ENCODE measurements at regions not wholly inside any gene's neighbourhood (a gene's known extent, or its start where the extent isn't known, plus 50 kb on each side); places are given as distances from the start of the nearest gene placed in this dataset.
A peak's percentile ranks its signal among the peaks of the same experiment; 100 is the strongest.

DNA sequence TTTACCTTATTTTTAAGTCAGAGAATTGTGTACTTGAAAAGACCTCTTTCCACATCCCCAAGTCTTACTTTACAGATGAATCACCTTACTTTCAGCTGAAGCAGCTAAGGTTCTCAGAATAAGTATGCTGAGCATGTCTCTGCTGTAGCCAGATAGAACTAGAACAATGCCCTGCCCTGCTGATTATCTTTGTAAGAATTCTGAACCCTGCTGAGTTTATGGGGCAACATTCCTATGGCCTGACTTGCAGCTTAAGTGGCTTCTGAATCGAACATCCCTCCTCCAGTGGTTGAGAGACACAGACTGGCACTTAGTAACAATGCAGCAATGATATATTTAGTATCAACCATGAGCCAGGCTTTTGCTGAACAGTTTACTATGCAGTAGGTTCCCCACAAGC lies 592.0 kb upstream of the WWC1 start:
- Histone ChIP-seq H2AFZ (ENCODE audit: control insufficient read depth, low read length) (no peak overlapping the region), H3K4me3 (ENCODE audit: control insufficient read depth in 2 of 3, extremely low read depth in 1 of 3, insufficient read depth in 2 of 3, low read depth in 1 of 3, low read length in 3 of 3) (peak overlapping the region in 1 of 3 experiments; percentile 43), H3K27ac (ENCODE audit: control insufficient read depth, insufficient read depth, low read length) (peak overlapping the region; percentile 99), H3K79me2 (ENCODE audit: control insufficient read depth, insufficient read depth, low read length) (no peaks in the 10 kb centered on the region), H4K20me1 (ENCODE audit: control insufficient read depth, extremely low read depth, insufficient read depth, low read length) (no peaks in the 10 kb centered on the region), H3K9ac (ENCODE audit: control insufficient read depth, extremely low read depth, insufficient read depth, low read length) (peak overlapping the region; percentile 77), H3K9me1 (ENCODE audit: control insufficient read depth, extremely low read depth, insufficient read depth, low read length) (no peaks in the 10 kb centered on the region), H3K9me3 (ENCODE audit: control insufficient read depth, low read depth, low read length) (no peaks in the 10 kb centered on the region), H3K27me3 (ENCODE audit: control insufficient read depth, extremely low read depth, insufficient read depth, low read length) (no peaks in the 10 kb centered on the region), H3K36me3 (ENCODE audit: control insufficient read depth in 2 of 2, extremely low read depth in 1 of 2, insufficient read depth in 2 of 2, low read length in 2 of 2) (no peaks in the 10 kb centered on the region), H3K4me2 (ENCODE audit: control insufficient read depth, extremely low read depth, insufficient read depth, low read depth, low read length) (peak overlapping the region; percentile 85), H3K4me1 (ENCODE audit: control insufficient read depth, extremely low read depth, insufficient read depth, low read length) (peaks cover 37% of the 10 kb centered on the region)
- DNase-seq (ENCODE audit: low read depth, low spot score) (peak; percentile 98), FAIRE-seq (peak; percentile 96)
- TF ChIP-seq, protein P1, sequence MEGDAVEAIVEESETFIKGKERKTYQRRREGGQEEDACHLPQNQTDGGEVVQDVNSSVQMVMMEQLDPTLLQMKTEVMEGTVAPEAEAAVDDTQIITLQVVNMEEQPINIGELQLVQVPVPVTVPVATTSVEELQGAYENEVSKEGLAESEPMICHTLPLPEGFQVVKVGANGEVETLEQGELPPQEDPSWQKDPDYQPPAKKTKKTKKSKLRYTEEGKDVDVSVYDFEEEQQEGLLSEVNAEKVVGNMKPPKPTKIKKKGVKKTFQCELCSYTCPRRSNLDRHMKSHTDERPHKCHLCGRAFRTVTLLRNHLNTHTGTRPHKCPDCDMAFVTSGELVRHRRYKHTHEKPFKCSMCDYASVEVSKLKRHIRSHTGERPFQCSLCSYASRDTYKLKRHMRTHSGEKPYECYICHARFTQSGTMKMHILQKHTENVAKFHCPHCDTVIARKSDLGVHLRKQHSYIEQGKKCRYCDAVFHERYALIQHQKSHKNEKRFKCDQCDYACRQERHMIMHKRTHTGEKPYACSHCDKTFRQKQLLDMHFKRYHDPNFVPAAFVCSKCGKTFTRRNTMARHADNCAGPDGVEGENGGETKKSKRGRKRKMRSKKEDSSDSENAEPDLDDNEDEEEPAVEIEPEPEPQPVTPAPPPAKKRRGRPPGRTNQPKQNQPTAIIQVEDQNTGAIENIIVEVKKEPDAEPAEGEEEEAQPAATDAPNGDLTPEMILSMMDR (optimal IDR thresholded peaks at IDR 0.05 in 1 of 3, IDR thresholded peaks at IDR 0.05 in 1 of 3, conservative IDR thresholded peaks at IDR 0.05 in 1 of 3; ENCODE audit: extremely low read depth in 1 of 3, insufficient read depth in 2 of 3, low read length in 3 of 3): no peak
- TF ChIP-seq EZH2 (IDR thresholded peaks at IDR 0.05; ENCODE audit: low read length): no peak
- dilution Hi-C loops (cut with MboI; ENCODE audit: extremely low pct_ligation_motif_present, low sequenced_read_pairs): no loop called here

DNA sequence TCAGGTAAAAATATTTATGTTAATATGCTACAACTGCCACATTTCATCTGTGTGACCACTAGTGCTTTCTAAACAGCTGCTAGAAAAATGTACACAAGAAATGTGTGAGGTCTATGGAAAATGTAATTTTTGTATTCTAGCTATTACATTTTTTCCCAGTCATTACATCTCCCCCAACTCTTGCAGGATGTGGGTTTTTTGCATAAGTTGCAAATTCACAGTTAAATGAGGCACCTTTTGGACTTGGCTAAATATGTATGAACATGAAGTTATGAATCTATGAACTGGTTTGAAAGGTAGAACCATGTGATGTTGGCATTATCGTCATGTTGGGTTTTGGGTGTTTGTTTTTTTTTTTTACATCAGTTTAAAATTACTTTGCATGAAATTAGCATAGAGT lies 590.4 kb upstream of the WWC1 start:
- no peaks in the 10 kb centered on the region for H3K36me3 ChIP-seq (ENCODE audit: control insufficient read depth in 2 of 2, extremely low read depth in 1 of 2, insufficient read depth in 2 of 2, low read length in 2 of 2)
- no peak overlapping the region for H3K4me3 ChIP-seq (ENCODE audit: control insufficient read depth in 2 of 3, extremely low read depth in 1 of 3, insufficient read depth in 2 of 3, low read depth in 1 of 3, low read length in 3 of 3)
- no peaks in the 10 kb centered on the region for H3K9me3 ChIP-seq (ENCODE audit: control insufficient read depth, low read depth, low read length)
- H3K9ac ChIP-seq (ENCODE audit: control insufficient read depth, extremely low read depth, insufficient read depth, low read length): no peak overlapping the region
- no peaks in the 10 kb centered on the region for H3K79me2 ChIP-seq (ENCODE audit: control insufficient read depth, insufficient read depth, low read length)
- peak overlapping the region; percentile 99 for H3K27ac ChIP-seq (ENCODE audit: control insufficient read depth, insufficient read depth, low read length)
- H3K4me1 ChIP-seq (ENCODE audit: control insufficient read depth, extremely low read depth, insufficient read depth, low read length): peaks cover 37% of the 10 kb centered on the region
- FAIRE-seq (no peak), DNase-seq (ENCODE audit: low read depth, low spot score) (no peak)
- H3K9me1 ChIP-seq (ENCODE audit: control insufficient read depth, extremely low read depth, insufficient read depth, low read length): no peaks in the 10 kb centered on the region
- H2AFZ ChIP-seq (ENCODE audit: control insufficient read depth, low read length): no peak overlapping the region
- no peaks in the 10 kb centered on the region for H4K20me1 ChIP-seq (ENCODE audit: control insufficient read depth, extremely low read depth, insufficient read depth, low read length)
- dilution Hi-C loops (cut with MboI; ENCODE audit: extremely low pct_ligation_motif_present, low sequenced_read_pairs): no loop called here
- no peaks in the 10 kb centered on the region for H3K27me3 ChIP-seq (ENCODE audit: control insufficient read depth, extremely low read depth, insufficient read depth, low read length)
- TF ChIP-seq EZH2 (IDR thresholded peaks at IDR 0.05; ENCODE audit: low read length): no peak
- TF ChIP-seq, protein P1 (optimal IDR thresholded peaks at IDR 0.05 in 1 of 3, IDR thresholded peaks at IDR 0.05 in 1 of 3, conservative IDR thresholded peaks at IDR 0.05 in 1 of 3; ENCODE audit: extremely low read depth in 1 of 3, insufficient read depth in 2 of 3, low read length in 3 of 3): no peak
- no peak overlapping the region for H3K4me2 ChIP-seq (ENCODE audit: control insufficient read depth, extremely low read depth, insufficient read depth, low read depth, low read length)

All from keratinocyte (primary cell).